Lower leg skin (tissue), 4 donors: ENCODE measurements at regions not wholly inside any gene's neighbourhood (a gene's known extent, or its start where the extent isn't known, plus 50 kb on each side); places are given as distances from the start of the nearest gene placed in this dataset.

Experiments used
- DNase-seq, 2 donors: peaks; one replicate each; pipeline ENCODE4 v3.0.0-alpha.2; 2019; ENCODE audit warnings: low spot score in 2 of 2
- H3K4me3 ChIP-seq: fragments of 200-600 bp; sonication (generic); 2 replicates; pipeline ENCODE4 v1.5.1; 2017; ENCODE audit warnings: mild to moderate bottlenecking, low read depth; ENCODE audit not compliant: poor library complexity, severe bottlenecking
- CTCF ChIP-seq, 3 donors: fragments of 450-650 bp; IDR thresholded peaks; one replicate each; pipeline ENCODE4 v1.5.1; 2016; ENCODE audit warnings: antibody characterized with exemption in 3 of 3, mild to moderate bottlenecking in 3 of 3, moderate library complexity in 2 of 3
- POLR2A ChIP-seq, 2 donors: fragments of 450-650 bp; IDR thresholded peaks; one replicate each; pipeline ENCODE4 v1.6.1; 2016 to 2017; ENCODE audit warnings: antibody characterized with exemption in 2 of 2, mild to moderate bottlenecking in 1 of 2, moderate library complexity in 1 of 2
- WGBS, 2 donors: methylation state at CpG; one replicate each; pipeline ENCODE4 v1.1.5; 2018; 5-methylcytosine and 5-hydroxymethylcytosine counted together
- intact Hi-C: fragments of 100-400 bp; cut with DNase I; formaldehyde crosslinking; loops from one replicate; pipeline ENCODE4 v1.15.0; 2023; ENCODE audit warnings: low total_unique reads

GRCh38 chr4:114306946-114307345 lies 291.7 kb upstream of the UGT8 start:
- H3K4me3 ChIP-seq = no peak overlapping the region
- intact Hi-C loops = no loop called here
- 49 to 54% methylated on average over 2 of the region's 2 CpGs for WGBS, 2 donors
- no peak for TF ChIP-seq CTCF (IDR thresholded peaks at IDR 0.05)
- no peak for TF ChIP-seq POLR2A (IDR thresholded peaks at IDR 0.05)
- no peak for DNase-seq

- TF ChIP-seq POLR2A (IDR thresholded peaks at IDR 0.05) (no peak), CTCF (IDR thresholded peaks at IDR 0.05) (no peak)
- H3K4me3 ChIP-seq = no peak overlapping the region
- no peak for DNase-seq
- intact Hi-C loops = no loop called here
These were observed 288.2 kb upstream of the UGT8 start for GRCh38 chr4:114310296-114310925.

- TF ChIP-seq POLR2A (IDR thresholded peaks at IDR 0.05) (no peak), CTCF (IDR thresholded peaks at IDR 0.05) (no peak)
- 85 to 90% methylated on average over 4 of the region's 4 CpGs for WGBS, 2 donors
- no peak for DNase-seq
- H3K4me3 ChIP-seq = no peak overlapping the region
- intact Hi-C loops = no loop called here
These were observed 286.8 kb upstream of the UGT8 start for GRCh38 chr4:114311787-114312186.

- TF ChIP-seq POLR2A (IDR thresholded peaks at IDR 0.05) = no peak
- no peak for TF ChIP-seq CTCF (IDR thresholded peaks at IDR 0.05)
These were observed 286.3 kb upstream of the UGT8 start for GRCh38 chr4:114312338-114312737.

GRCh38 chr4:114316789-114317188 lies 281.8 kb upstream of the UGT8 start:
- intact Hi-C loops = no loop called here
- no peak for DNase-seq
- no peak overlapping the region for H3K4me3 ChIP-seq
- TF ChIP-seq CTCF (IDR thresholded peaks at IDR 0.05) (no peak), POLR2A (IDR thresholded peaks at IDR 0.05) (no peak)

More at GRCh38 chr4:114312338-114312737, 286.3 kb upstream of the UGT8 start:
- whole genome bisulfite sequencing, 2 donors = 53 to 58% methylated on average over 3 of the region's 3 CpGs
- intact Hi-C loops = no loop called here
- no peak for DNase-seq
- H3K4me3 ChIP-seq = no peak overlapping the region

- WGBS, 2 donors = 69 to 71% methylated on average over 2 of the region's 2 CpGs
- intact Hi-C loops = no loop called here
These were observed 281.0 kb upstream of the UGT8 start for GRCh38 chr4:114317564-114317963.

More at GRCh38 chr4:114317564-114317963, 281.0 kb upstream of the UGT8 start:
- no peak for DNase-seq
- no peak overlapping the region for H3K4me3 ChIP-seq
- TF ChIP-seq POLR2A (IDR thresholded peaks at IDR 0.05) (no peak), CTCF (IDR thresholded peaks at IDR 0.05) (no peak)
